ENCODE measurements at regions not wholly inside any gene's neighbourhood (a gene's known extent, or its start where the extent isn't known, plus 50 kb on each side); places are given as distances from the start of the nearest gene placed in this dataset.

DNA sequence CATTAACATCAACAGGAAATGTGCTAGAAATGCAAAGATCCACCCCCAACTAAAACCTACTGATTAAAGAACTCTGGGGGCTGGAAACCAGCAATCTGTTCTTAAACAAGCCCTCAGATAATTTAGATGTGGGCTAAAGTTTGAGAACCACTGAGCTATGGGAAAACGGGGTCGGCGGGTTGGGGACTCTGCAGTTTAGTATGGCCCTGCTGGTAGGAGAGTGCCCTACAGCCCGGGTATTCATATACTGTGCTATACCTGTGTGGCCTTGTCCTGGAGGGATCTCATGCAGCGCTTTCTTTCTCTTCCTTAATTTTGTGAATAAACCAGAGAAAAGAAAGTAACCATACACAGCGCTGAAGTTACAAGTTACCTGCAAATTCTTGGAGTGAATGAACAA lies 189.7 kb upstream of the GBE1 start:
- TF ChIP-seq EZH2phosphoT487 (IDR thresholded peaks at IDR 0.05; ENCODE audit: insufficient read depth, low read depth), result no peak
- no peak for TF ChIP-seq EZH2 (IDR thresholded peaks at IDR 0.05; ENCODE audit: insufficient read depth, poor library complexity, severe bottlenecking)
